GM21423 (cell line): ENCODE measurements at regions not wholly inside any gene's neighbourhood (a gene's known extent, or its start where the extent isn't known, plus 50 kb on each side); places are given as distances from the start of the nearest gene placed in this dataset.
"Not testable (repeated sequence)": the region's sequence is repeated elsewhere in the genome, so short reads cannot be mapped to it uniquely, and the experiment has no call there.

Experiments used
- ATAC-seq: cut with Tn5 transposase; IDR thresholded peaks from one replicate; pipeline ENCODE4 v1.9.1; 2021; ENCODE audit warnings: mild to moderate bottlenecking, moderate library complexity; ENCODE audit not compliant: unreplicated experiment

DNA sequence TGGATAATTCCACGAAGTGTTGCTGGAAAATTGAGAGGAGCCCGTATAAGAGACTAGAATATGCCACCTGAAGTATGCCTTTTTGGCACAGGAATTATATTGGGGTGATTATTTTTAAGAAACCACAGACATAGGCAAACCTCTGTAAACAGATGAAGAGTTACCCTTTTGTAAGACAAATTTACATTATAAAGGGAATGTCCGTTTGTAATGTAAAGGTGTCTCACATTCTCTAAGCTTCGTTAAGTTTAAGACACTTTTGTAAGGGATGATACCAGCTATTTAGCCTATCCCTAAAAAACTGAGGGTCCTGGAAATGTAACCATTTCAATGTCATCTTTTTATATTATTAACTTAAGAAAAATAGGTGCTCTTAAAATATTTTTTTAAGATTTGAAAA, 432.8 kb upstream of the SYT4 start:
- ATAC-seq, result no peak

DNA sequence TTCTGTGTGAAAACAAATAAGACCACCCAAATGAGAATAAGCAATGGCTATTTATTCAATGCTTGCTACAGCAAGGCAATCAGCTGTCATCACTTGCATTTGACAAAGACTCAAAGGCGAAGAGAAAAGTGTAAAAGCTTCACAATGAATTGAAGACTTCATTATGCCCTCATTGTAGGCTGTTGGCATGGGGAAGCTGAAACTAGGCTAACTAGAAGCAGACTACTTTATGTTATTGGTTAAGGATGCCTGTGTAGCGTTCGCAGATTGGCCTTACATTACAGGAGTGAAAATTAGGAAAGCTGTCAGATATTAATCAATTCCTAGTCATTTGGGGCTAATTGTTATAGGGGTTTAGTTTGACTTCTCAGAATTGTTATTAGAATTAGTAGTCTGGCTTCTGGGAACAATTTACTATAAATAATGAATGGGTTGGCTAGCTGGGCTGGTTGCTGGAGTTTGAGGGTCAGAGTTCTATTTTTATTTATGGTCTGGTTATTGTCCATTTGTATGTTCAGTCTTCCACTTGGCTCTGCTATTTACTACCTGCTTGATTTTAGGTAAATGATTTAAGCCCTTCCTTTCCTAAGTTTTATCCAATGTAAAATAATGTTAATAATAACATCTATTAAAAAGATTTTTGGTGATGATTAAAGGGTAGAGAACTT, 437.2 kb upstream of the SYT4 start:
- no peak for ATAC-seq

DNA sequence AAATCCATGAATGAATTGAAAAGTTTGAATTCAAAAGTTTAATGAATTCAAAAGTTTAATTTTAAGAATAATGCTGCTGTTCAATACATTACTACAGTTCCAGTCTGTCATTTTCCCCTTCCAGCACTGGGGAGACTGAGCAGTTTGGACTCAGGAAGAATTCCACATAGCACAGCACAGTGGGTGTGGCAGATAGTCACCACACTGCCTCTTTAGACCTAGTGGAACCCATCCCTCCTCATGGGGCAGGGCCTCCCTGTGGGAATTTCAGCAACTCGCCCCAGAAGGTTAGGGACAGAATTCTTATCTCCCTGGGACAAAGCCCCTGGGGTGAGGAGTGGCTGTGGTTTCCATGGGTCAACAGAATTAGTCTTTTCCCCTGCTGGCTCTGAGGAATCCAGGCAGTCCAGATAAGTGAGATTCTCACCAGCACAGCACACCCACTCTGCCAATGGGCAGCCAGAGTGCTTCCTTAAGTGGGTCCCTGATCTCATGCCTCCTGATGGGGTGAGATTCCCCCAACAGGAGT, 442.0 kb upstream of the SYT4 start:
- no peak for ATAC-seq

DNA sequence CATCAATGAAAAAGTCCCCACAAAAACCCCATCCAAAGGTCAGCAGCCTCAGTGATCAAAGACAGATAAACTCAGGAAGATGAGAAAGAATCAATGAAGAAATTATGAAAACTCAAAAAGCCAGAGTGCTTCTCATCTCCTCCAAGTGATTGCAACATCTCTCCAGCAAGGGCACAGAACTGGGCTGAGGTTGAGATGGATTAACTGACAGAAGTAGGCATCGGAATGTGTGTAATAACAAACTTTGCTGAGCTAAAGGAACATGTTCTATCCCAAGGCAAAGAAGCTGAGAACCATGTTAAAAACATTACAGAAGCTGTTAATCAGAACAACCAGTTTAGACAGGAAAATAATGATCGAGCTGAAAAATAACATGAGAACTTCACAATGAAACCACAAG, 442.8 kb upstream of the SYT4 start:
- ATAC-seq, result no peak

DNA sequence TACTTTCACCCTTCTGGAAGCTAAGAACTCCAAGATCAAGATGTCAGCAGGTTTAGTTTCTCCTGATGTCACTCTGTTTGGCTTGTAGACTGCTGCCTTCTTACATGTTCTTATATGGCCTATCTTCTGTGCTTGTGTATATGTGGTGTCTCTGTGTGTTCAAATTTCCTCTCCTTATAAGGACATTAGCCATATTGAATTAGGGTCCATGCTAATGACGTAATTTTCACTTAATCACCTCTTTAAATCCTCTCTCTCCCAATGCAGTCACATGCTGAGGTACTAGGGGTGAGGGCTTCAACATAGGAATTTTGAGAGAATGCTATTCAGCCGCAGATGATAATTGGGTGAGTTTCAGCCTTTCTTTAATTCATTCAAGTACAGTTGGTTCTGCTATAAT, 458.3 kb upstream of the SYT4 start:
- ATAC-seq, result no peak

DNA sequence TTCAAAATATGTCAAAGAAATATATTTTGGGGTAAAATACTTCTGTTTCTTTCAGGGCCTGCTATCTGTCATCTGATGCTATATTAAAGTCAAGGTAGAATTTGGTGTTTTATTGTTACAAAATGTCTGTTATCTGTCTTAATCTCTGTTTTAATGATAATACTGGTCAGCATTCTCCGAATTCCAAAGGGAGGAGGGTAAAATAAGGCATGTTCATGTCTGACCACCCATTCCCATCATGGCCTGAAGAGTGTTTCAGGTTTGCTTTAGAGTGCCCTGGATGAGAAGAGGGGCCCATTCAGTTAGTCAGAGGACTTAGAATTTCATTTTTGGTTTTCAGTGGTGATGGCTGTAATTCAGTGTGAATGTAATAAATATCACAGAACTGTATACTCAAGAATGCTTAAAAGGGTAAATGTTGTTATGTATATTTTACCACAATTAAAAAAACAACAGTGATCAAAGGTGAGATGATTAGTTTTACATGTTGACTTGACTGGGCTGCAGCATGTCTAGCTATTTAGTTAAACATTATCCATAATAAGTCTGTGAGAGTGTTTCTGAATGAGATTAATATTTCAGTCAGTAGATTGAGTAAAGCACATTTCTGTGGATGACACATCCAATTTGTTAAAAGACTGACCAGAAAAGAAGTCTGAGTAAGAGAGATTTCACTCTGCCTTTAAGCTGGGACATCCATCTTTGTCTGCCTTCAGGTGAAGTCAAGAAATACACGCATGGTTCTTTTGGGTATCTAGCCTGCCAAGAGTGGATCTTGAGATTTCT, 467.9 kb upstream of the SYT4 start:
- no peak for ATAC-seq

DNA sequence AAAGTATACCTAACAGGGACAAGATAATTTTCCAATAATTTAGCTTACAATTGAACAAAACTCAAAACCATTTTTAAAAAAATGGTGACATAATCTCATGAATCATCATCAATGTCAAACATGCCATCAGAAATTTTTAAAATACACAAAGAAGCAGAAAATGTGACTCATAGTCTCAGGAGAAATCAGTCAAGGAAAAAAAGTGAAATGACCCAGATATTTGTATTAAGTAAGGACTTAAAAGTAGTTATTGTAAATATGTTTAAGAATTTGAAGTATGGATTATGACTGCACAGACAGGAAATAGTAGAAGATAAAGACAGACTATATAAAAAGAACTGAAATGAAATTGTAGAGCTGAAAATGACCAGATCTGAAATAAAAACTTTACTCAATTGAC, 473.9 kb upstream of the SYT4 start:
- ATAC-seq, result no peak

DNA sequence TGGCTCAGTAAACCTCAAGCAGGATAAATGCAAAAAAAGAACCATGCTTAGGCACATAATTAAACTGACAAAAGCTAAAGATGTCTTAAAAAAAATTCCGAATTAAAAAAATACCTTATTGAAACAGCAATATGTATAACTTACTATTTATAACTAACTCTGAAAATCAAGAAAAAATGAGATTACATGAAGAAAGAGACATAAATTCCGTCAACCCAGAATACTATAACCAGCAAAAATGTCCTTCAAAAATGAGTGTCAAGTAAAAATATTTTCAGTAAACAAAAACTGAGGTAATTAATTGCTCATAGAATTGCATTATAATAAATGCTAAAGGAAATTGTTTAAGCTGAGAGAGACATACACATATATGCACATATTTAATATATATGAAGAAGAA, 474.5 kb upstream of the SYT4 start:
- ATAC-seq, result no peak

DNA sequence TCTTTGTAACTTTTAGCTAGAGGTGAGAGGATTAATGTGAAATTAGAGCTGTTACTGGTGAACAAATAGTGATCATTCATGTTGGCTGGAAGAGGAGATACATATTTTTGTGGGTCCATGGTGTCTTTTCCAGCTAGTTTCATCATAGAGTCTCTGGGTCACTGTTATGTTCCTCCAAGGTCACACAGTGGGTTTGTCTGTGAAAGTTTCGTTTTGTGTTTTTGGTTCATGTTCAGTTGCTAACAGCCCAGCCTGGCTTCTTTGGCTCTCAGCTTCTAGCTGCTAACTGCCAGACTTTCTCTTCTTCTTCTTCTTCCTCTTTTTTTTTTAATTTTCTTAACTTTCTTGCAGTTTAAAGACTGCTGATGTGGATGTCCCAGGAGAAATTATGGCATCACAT, 480.0 kb upstream of the SYT4 start:
- ATAC-seq, result no peak

DNA sequence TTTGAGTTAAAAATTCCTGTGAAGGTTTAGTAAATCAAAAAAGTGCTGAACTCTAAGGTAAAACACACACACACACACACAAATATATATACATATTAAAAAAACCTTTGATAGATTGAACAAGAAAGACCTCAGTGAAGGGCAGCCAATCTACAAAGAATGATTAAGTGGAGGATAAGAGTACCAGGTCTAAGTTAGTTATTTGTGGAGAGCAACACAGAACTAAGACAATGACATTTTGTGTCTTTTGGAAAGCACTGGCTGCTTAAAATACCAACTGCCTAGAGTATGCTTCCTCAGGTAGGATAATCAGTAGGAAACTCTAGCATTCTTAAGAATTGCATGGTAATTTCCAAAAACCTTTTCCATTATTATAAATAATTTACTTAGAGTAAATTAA, 481.4 kb upstream of the SYT4 start:
- no peak for ATAC-seq

DNA sequence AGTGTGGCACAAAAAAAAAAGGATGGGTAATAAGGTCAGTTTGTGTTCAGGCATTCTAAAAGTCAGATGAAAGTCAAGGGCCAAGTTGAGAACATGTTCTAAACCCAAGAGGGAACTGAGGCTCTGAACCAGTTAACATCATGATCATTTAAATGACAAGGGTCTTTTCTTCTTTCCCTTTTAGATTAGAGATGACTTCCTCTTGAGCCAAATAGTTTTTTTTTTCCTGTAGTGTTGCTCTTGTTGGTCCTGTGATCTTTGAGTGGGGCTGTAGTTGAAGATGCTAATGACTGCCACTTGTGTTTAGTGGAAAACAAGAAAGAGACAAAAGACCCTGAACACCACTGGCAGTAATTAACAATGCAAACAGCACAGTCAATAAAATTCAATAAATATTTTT, 482.7 kb upstream of the SYT4 start:
- ATAC-seq, result no peak

DNA sequence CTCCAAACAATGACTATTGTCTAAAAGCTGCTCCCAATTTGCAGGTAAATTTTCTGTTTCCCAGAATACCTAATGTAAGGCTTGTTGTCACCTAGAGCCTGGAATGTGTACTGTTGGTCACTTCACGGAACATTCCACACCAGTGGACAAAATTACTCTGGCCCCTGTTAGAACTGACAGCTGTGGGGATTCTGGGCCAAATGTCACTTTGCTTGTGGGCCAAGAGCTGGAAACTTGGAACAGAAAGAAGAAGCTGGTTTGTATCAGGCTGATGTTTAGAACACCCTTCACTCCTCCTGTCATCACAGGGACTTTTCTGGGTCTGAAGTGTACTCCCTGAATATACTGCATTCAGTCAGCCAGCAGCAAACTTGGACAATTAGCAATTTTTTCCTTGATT, 495.6 kb upstream of the SYT4 start:
- ATAC-seq, result no peak

DNA sequence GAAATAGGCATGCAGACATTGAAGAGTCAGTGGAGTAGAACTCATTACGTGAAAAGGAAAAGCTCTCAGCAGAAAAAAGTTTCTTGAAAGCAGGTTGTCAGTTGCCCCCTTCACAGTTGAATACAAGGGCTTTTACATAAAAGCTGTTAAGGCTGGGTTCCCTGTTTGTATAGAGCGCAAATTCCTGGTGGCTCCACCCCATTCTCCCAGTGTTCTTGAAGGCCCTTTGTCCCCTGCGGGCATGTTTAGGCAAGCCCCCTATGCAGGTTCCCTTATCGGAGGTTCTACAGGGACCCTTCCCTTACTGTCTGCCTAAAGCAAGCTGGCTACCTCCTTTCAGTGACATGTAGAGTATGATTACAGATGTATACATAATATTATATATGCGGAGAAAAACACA, 497.2 kb upstream of the SYT4 start:
- ATAC-seq, result no peak

DNA sequence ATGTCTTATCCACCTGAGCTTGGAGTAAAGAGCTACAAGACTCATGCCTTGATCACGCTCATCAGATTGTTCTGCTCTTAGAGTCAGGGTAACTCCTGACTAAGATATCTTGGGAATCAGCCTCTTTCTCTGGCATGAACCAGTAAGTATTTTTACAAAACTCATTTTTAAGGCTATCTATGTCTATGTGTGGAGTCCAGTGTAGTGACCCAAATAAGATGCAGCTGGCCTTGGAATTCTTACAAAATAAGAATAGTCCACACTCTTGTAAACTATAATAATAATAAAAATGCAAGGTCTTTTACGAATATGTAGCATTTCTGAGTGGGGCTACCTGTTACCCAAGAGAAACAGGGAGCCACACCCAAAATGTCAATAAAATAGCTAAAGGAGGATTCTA, 498.3 kb upstream of the SYT4 start:
- ATAC-seq, result no peak

DNA sequence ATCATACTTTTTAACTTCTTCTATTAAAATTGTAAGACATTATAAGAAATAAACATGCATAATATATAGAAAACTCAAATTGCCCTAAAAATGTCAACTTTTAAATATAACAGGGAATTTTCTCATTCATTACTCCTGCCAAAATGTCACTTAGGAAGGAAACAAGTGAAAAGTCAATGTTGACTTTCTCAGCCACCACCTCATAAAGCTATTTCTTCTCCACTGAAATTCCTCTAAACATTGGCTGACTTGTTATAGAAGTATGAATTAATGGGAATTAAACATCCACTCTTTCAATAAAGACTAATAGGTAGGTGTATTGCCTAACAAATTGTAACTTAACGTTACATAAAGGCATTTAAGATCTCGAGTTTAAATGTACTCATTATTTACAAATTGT, 499.7 kb upstream of the SYT4 start:
- ATAC-seq, result no peak

DNA sequence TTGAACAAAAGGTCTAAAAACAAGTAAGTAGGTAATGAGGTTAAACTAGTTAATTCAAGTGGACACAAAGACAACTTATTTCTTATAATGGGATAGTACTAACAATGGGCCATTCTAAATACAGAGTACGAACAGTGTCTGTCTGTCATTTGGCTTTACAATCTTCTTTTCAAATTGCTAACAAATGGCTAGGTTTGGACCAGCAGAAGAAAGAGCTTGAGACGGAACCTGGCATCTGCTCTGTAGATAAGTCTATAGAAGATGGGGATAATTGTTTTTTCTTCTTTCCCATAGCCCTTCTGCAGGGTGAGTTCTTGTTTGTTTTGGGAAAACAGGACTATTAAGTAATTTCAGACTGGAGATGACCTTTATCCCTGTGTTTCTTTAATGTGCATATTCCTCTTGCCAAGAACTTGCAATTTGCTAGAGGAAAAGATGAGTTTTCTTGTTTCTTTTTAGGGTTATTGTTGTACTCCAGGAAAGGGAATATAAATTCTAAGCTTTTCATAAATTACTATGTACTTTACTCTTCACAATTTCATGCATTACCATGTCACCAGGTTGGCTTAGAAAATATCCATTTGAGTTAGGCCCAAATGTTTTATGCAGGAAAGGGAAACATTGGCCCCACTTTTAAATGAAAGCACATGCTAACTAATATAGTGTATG, 500.5 kb upstream of the SYT4 start:
- ATAC-seq, result no peak

DNA sequence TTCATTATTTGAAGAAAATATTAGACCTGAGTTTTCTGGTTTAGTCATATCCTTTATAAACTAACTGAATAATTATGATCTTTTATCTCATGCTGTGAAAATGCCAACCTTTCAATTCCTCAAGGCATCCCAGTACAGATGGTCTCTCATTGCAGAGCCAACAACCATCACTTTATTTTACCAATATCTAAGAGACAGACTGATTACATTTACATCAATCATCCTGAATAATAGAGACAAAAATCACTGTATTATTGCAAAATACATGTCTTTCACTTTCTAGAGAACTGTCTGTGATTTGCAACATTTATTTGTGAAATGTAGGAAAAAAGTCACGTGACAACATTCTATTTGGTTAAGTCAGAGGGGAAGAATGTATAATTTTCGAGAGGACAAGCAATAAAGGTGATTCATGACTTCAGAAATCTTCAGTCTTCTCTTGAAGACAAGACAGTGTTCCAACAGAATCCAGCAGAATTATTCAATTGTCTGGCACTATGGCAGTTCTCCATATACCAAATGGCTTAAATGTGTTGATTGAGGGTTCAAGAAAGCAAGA, 503.6 kb upstream of the SYT4 start:
- no peak for ATAC-seq

DNA sequence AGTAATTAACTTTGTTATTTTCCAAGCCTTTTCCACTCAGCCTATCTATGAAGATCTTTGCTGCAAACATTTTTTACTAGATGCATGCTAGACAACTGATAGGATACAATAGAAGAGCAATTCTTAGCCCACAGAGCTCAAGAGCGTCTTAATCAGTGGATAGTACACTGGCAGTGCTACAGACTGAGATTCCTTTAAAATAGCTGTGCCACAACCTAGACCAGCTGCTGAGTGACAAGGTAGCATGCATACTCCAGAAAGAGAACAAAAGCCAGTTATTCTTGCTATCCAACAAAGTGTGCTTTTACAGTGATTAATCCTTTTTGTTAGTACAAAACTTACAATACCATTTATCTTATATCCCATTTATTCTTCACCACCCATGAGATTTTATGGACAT, 507.9 kb upstream of the SYT4 start:
- no peak for ATAC-seq

DNA sequence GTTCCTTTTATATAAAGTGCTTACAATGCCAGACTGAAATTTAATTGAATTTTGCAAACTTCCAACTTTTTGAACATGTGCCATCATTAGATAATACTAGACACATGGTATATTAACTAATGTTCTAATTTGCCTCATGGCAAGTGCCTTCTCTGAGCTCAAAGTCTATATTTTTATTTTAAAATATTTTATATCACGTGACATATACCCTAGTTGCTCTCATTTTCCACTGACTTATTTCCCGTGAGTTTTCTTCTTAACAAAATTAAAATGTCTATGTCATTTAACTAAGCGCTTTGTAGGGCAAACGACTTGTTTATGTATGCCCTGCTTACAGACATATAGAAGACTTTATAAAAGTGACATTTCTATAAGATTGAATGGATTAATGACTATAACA, 509.6 kb upstream of the SYT4 start:
- no peak for ATAC-seq

DNA sequence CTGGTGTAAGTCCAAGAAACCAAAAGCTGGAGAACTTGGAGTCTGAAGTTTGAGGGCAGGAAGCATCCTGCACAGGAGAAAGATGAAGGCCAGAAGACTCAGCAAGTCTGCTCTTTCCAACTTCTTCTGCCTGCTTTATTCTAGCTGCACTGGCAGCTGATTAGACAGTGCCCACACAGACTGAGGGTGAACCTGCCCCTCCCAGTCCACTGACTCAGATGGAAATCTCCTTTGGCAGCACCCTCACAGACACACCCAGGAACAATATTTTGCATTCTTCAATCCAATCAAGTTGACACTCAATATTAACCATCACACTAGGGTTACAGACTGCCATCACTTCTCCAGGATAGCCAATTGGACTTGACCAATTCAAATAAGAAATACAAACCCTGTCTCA, 510.4 kb upstream of the SYT4 start:
- ATAC-seq, result not testable (repeated sequence)

DNA sequence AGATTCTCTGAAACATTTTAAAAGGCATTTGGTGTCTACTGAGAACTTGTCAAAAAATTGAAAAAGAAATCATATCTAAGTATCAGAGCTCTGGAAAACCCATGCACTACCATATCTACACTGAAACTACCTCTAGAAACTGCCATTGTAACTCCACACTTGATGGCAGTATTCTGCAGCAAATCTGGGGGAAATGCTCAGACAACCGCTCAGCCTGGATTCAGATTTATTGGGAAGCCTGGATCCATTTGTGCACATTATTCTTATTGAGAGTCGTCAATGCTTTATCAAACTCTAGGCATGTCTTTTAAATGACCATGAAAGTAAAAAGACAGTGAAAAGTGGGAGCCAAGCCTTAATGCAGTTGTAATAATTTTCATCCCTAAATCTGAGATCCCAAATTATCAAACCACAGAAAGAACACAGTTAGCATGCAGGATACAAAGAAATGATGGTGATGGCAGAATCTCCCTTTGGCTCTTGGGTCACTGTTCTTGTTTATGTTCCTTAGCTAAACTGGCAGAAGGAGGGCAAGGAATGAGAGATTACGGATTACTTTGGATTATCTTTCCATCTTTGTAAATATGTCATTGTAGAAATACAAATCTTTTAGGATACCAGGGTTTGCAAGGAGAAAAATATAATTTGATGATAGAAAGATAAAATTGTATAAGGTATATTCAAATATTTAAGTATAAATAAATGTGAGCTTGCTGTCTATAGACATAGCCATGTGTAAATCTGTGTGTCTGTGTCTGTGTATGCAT, 512.1 kb upstream of the SYT4 start:
- no peak for ATAC-seq
